Ishikawa (cell line): ENCODE measurements at regions not wholly inside any gene's neighbourhood (a gene's known extent, or its start where the extent isn't known, plus 50 kb on each side); places are given as distances from the start of the nearest gene placed in this dataset.

ENCODE experiments used
- CEBPB ChIP-seq: IDR thresholded peaks from 2 replicates; pipeline ENCODE4 v1.6.1; 2012
- CREB1 ChIP-seq: IDR thresholded peaks from 2 replicates; pipeline ENCODE4 v1.6.1; 2012; ENCODE audit warnings: low read depth
- EP300 ChIP-seq: IDR thresholded peaks from 2 replicates; pipeline ENCODE4 v1.6.1; 2012; ENCODE audit warnings: borderline replicate concordance
- FOXM1 ChIP-seq: IDR thresholded peaks from 2 replicates; pipeline ENCODE4 v1.6.1; 2012; ENCODE audit warnings: low read depth, borderline replicate concordance
- NFIC ChIP-seq: IDR thresholded peaks from 2 replicates; pipeline ENCODE4 v1.6.1; 2012
- TAF1 ChIP-seq: IDR thresholded peaks from 2 replicates; pipeline ENCODE4 v1.6.1; 2012; ENCODE audit warnings: low read depth, mild to moderate bottlenecking
- USF1 ChIP-seq: IDR thresholded peaks from 2 replicates; pipeline ENCODE4 v1.6.1; 2012
- YY1 ChIP-seq: IDR thresholded peaks from 2 replicates; pipeline ENCODE4 v1.6.1; 2012; ENCODE audit warnings: low read depth

- TF ChIP-seq FOXM1 (no peak), CREB1 (no peak), USF1 (no peak), CEBPB (no peak), NFIC (no peak), EP300 (no peak), YY1 (no peak), TAF1 (no peak)
These were observed 151.8 kb downstream of the SMC2 start for GRCh38 chr9:104245925-104246324.
